ENCODE measurements at regions not wholly inside any gene's neighbourhood (a gene's known extent, or its start where the extent isn't known, plus 50 kb on each side); places are given as distances from the start of the nearest gene placed in this dataset.

- peaks cover 11% of the 10 kb centered on the region; the same call in 1 of the 2 replicates for H3K36me3 ChIP-seq (ENCODE audit: control insufficient read depth, insufficient read depth, low read length)
- no peak overlapping the region for H3K4me3 ChIP-seq (ENCODE audit: low read depth, low read length)
- no peaks in the 10 kb centered on the region for H3K9me3 ChIP-seq (ENCODE audit: control insufficient read depth, insufficient read depth, low read length)
- no peak overlapping the region for H3K27ac ChIP-seq (ENCODE audit: low read depth, low read length)
- H3K27me3 ChIP-seq (ENCODE audit: control insufficient read depth, insufficient read depth, low read length) = no peaks in the 10 kb centered on the region
- H3K9ac ChIP-seq (ENCODE audit: low read depth, low read length) = no peak overlapping the region
- peaks cover 13% of the 10 kb centered on the region for H3K4me1 ChIP-seq (ENCODE audit: control insufficient read depth, insufficient read depth, low read length)
Observed at GRCh38 chrX:98646351-98646750, 1762.6 kb downstream of the RPA4 start.

GRCh38 chrX:98654565-98654964, 1755.5 kb downstream of the PCDH19 start:
- Histone ChIP-seq H3K4me1 (ENCODE audit: control insufficient read depth, insufficient read depth, low read length) (no peaks in the 10 kb centered on the region), H3K36me3 (ENCODE audit: control insufficient read depth, insufficient read depth, low read length) (peaks cover 2% of the 10 kb centered on the region; the same call in 1 of the 2 replicates), H3K27me3 (ENCODE audit: control insufficient read depth, insufficient read depth, low read length) (no peaks in the 10 kb centered on the region), H3K4me3 (ENCODE audit: low read depth, low read length) (no peak overlapping the region), H3K9ac (ENCODE audit: low read depth, low read length) (no peak overlapping the region), H3K27ac (ENCODE audit: low read depth, low read length) (no peak overlapping the region), H3K9me3 (ENCODE audit: control insufficient read depth, insufficient read depth, low read length) (no peaks in the 10 kb centered on the region)
